ENCODE measurements at regions not wholly inside any gene's neighbourhood (a gene's known extent, or its start where the extent isn't known, plus 50 kb on each side); places are given as distances from the start of the nearest gene placed in this dataset.

DNA sequence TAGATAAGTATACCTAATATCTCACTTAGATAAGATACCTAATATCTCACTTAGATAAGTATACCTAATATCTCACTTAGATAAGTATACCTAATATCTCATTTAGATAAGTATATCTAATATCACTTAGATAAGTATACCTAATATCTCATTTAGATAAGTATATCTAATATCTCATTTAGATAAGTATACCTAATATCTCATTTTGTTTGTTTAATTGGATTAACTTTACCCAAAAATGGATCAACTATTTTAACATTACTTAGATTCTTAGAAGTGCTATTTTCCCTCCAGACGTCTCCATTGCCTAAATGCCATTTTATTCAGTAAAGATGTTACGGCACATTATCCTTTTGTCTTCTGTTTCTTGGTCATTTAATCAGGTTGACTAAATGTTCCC is 346.4 kb downstream of the CHRM3 start:
- no peaks in the 10 kb centered on the region for H3K27me3 ChIP-seq (ENCODE audit: insufficient read depth, low read length)
- H3K4me2 ChIP-seq (ENCODE audit: insufficient read depth, low read length): no peak overlapping the region
- no peaks in the 10 kb centered on the region for H4K20me1 ChIP-seq (ENCODE audit: insufficient read depth, low read length)
- no peaks in the 10 kb centered on the region for H3K79me2 ChIP-seq (ENCODE audit: insufficient read depth, low read length)
- H3K9me3 ChIP-seq (ENCODE audit: low read depth, low read length): no peaks in the 10 kb centered on the region
- no peaks in the 10 kb centered on the region for H3K4me1 ChIP-seq (ENCODE audit: insufficient read depth, low read length)
- no peaks in the 10 kb centered on the region for H3K36me3 ChIP-seq (ENCODE audit: insufficient read depth, low read length)
- H3K4me3 ChIP-seq (ENCODE audit: insufficient read depth, low read length): no peak overlapping the region
- no peak for DNase-seq (ENCODE audit: insufficient read length, low spot score, missing footprints)
- TF ChIP-seq, protein P1, sequence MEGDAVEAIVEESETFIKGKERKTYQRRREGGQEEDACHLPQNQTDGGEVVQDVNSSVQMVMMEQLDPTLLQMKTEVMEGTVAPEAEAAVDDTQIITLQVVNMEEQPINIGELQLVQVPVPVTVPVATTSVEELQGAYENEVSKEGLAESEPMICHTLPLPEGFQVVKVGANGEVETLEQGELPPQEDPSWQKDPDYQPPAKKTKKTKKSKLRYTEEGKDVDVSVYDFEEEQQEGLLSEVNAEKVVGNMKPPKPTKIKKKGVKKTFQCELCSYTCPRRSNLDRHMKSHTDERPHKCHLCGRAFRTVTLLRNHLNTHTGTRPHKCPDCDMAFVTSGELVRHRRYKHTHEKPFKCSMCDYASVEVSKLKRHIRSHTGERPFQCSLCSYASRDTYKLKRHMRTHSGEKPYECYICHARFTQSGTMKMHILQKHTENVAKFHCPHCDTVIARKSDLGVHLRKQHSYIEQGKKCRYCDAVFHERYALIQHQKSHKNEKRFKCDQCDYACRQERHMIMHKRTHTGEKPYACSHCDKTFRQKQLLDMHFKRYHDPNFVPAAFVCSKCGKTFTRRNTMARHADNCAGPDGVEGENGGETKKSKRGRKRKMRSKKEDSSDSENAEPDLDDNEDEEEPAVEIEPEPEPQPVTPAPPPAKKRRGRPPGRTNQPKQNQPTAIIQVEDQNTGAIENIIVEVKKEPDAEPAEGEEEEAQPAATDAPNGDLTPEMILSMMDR (IDR thresholded peaks at IDR 0.05; ENCODE audit: extremely low read depth, low read depth, low read length): no peak
- H3K27ac ChIP-seq (ENCODE audit: low read depth, low read length): no peak overlapping the region
- H2AFZ ChIP-seq (ENCODE audit: low read length): no peak overlapping the region

DNA sequence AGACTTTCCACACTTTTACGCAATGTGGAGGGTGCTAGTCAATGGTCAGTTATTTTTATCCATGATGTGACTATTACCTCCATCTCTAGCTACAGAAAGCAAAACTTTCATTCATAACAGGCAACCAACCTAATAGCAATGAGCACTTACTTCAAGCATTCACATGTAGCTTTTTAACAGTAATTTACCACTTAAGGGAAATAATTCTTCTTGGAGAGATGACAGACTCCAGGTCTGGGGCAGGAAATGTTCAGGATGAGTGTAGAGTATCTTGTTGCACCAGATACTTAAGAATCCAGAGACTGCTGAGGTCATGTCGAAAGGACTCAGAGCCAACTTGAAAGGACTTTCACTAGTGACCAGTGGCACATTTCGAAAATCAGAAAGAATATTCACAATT is 347.6 kb downstream of the CHRM3 start:
- H3K9me3 ChIP-seq (ENCODE audit: low read depth, low read length): no peaks in the 10 kb centered on the region
- no peaks in the 10 kb centered on the region for H3K27me3 ChIP-seq (ENCODE audit: insufficient read depth, low read length)
- H3K4me1 ChIP-seq (ENCODE audit: insufficient read depth, low read length): no peaks in the 10 kb centered on the region
- H3K79me2 ChIP-seq (ENCODE audit: insufficient read depth, low read length): no peaks in the 10 kb centered on the region
- no peak overlapping the region for H3K4me3 ChIP-seq (ENCODE audit: insufficient read depth, low read length)
- TF ChIP-seq, protein P1 (IDR thresholded peaks at IDR 0.05; ENCODE audit: extremely low read depth, low read depth, low read length): no peak
- no peaks in the 10 kb centered on the region for H4K20me1 ChIP-seq (ENCODE audit: insufficient read depth, low read length)
- no peaks in the 10 kb centered on the region for H3K36me3 ChIP-seq (ENCODE audit: insufficient read depth, low read length)
- DNase-seq (ENCODE audit: insufficient read length, low spot score, missing footprints): no peak
- H2AFZ ChIP-seq (ENCODE audit: low read length): no peak overlapping the region
- H3K4me2 ChIP-seq (ENCODE audit: insufficient read depth, low read length): no peak overlapping the region
- no peak overlapping the region for H3K27ac ChIP-seq (ENCODE audit: low read depth, low read length)

DNA sequence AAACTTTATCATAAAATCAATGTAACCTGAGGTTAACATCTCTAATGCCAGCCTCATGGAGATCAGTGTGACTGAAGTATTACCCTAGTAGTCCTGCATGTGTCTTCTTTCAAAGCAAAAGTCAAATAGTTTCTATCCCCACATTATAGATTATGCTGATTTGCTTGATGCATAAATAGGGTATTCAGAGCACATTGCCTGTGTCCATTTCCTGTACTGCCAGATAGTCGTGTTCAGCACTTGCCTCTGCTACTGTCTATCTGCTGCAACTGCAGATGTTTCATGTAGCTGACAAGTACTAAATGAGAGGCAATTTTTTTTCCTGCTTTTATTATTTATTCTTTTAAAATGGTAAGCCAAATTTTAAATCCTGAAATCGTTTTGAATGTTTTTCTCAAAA is 348.7 kb downstream of the CHRM3 start:
- Histone ChIP-seq H4K20me1 (ENCODE audit: insufficient read depth, low read length) (no peaks in the 10 kb centered on the region), H3K4me1 (ENCODE audit: insufficient read depth, low read length) (no peaks in the 10 kb centered on the region), H3K79me2 (ENCODE audit: insufficient read depth, low read length) (no peaks in the 10 kb centered on the region), H2AFZ (ENCODE audit: low read length) (no peak overlapping the region), H3K27me3 (ENCODE audit: insufficient read depth, low read length) (no peaks in the 10 kb centered on the region), H3K36me3 (ENCODE audit: insufficient read depth, low read length) (no peaks in the 10 kb centered on the region), H3K9me3 (ENCODE audit: low read depth, low read length) (no peaks in the 10 kb centered on the region), H3K4me3 (ENCODE audit: insufficient read depth, low read length) (no peak overlapping the region), H3K4me2 (ENCODE audit: insufficient read depth, low read length) (no peak overlapping the region), H3K27ac (ENCODE audit: low read depth, low read length) (no peak overlapping the region)
- DNase-seq (ENCODE audit: insufficient read length, low spot score, missing footprints): no peak
- TF ChIP-seq, protein P1 (IDR thresholded peaks at IDR 0.05; ENCODE audit: extremely low read depth, low read depth, low read length): no peak

DNA sequence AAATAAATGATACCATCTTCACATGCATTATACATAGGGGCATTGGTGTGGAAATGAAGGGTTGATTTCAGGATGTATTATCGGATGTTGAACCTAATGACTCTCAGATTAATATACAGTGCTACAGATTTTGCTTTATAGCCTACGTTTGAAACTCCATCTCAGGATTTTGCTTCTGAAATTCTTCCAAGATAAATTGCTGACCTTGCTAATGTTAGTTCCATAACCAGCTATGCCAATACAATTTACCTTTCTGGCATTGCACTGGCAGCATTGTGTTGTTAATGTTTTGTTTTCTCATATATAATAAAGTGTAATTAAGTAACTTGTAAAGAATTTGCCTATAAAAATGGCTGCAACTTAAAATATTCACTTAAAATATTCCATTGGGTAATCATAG is 350.1 kb downstream of the CHRM3 start:
- no peak overlapping the region for H3K4me2 ChIP-seq (ENCODE audit: insufficient read depth, low read length)
- H3K9me3 ChIP-seq (ENCODE audit: low read depth, low read length): no peaks in the 10 kb centered on the region
- no peaks in the 10 kb centered on the region for H3K27me3 ChIP-seq (ENCODE audit: insufficient read depth, low read length)
- DNase-seq (ENCODE audit: insufficient read length, low spot score, missing footprints): no peak
- no peak overlapping the region for H3K27ac ChIP-seq (ENCODE audit: low read depth, low read length)
- TF ChIP-seq, protein P1 (IDR thresholded peaks at IDR 0.05; ENCODE audit: extremely low read depth, low read depth, low read length): no peak
- H3K36me3 ChIP-seq (ENCODE audit: insufficient read depth, low read length): no peaks in the 10 kb centered on the region
- no peak overlapping the region for H3K4me3 ChIP-seq (ENCODE audit: insufficient read depth, low read length)
- H2AFZ ChIP-seq (ENCODE audit: low read length): no peak overlapping the region
- H3K79me2 ChIP-seq (ENCODE audit: insufficient read depth, low read length): no peaks in the 10 kb centered on the region
- H4K20me1 ChIP-seq (ENCODE audit: insufficient read depth, low read length): no peaks in the 10 kb centered on the region
- no peaks in the 10 kb centered on the region for H3K4me1 ChIP-seq (ENCODE audit: insufficient read depth, low read length)

Data from osteoblast (primary cell).